ENCODE measurements at regions not wholly inside any gene's neighbourhood (a gene's known extent, or its start where the extent isn't known, plus 50 kb on each side); places are given as distances from the start of the nearest gene placed in this dataset.

GRCh38 chr6:167576050-167576741, 250.5 kb upstream of the AFDN start:
- no peak overlapping the region for H2AK5ac ChIP-seq (ENCODE audit: low read length, severe bottlenecking)
- no peak overlapping the region for H2BK5ac ChIP-seq (ENCODE audit: low read depth, low read length, poor library complexity, severe bottlenecking)
- H3K4ac ChIP-seq (ENCODE audit: low read depth in 1 of 2, low read length in 2 of 2): no peak overlapping the region
- peaks cover 10% of the 10 kb centered on the region in 2 experiments for H3K27me3 ChIP-seq (ENCODE audit: control insufficient read depth in 1 of 2, insufficient read depth in 1 of 2, low read length in 2 of 2)
- peaks cover 1% of the 10 kb centered on the region for H3K4me1 ChIP-seq (ENCODE audit: control insufficient read depth, insufficient read depth, low read depth, low read length)
- no peaks in the 10 kb centered on the region for H3K36me3 ChIP-seq (ENCODE audit: control insufficient read depth in 1 of 2, insufficient read depth in 2 of 2, low read depth in 1 of 2, low read length in 2 of 2)
- no peak overlapping the region for H3K18ac ChIP-seq (ENCODE audit: low read depth in 1 of 2, low read length in 2 of 2)
- H3K4me3 ChIP-seq (ENCODE audit: insufficient read depth in 1 of 2, low read depth in 1 of 2, low read length in 2 of 2): no peak overlapping the region
- H3K14ac ChIP-seq (ENCODE audit: low read length in 2 of 2): no peak overlapping the region
- H3K79me1 ChIP-seq (replicated peaks; ENCODE audit: low read length, poor library complexity, severe bottlenecking): no peaks in the 10 kb centered on the region
- 93% methylated on average over 23 of the region's 23 CpGs for WGBS
- no peak overlapping the region for H2BK15ac ChIP-seq (ENCODE audit: low read depth, poor library complexity, severe bottlenecking)
- H3K23ac ChIP-seq (ENCODE audit: low read length in 2 of 2): no peak overlapping the region
- H2BK12ac ChIP-seq (ENCODE audit: low read length in 2 of 2): no peak overlapping the region
- no peak overlapping the region for H2BK120ac ChIP-seq (ENCODE audit: low read depth, low read length)
- H2AFZ ChIP-seq (ENCODE audit: low read depth, low read length): no peak overlapping the region
- H3K4me2 ChIP-seq (ENCODE audit: low read length, poor library complexity, severe bottlenecking): no peak overlapping the region
- no peak overlapping the region for H4K8ac ChIP-seq (ENCODE audit: low read length)
- no peaks in the 10 kb centered on the region for H3K9me3 ChIP-seq (ENCODE audit: control insufficient read depth, low read length)
- H3K9ac ChIP-seq (ENCODE audit: low read length): no peak overlapping the region
- H4K91ac ChIP-seq (ENCODE audit: low read length): no peak overlapping the region
- no peak for DNase-seq
- no peak overlapping the region for H3K27ac ChIP-seq (ENCODE audit: low read length, poor library complexity, severe bottlenecking)

- no peak overlapping the region for H4K8ac ChIP-seq (ENCODE audit: low read length)
- H3K23ac ChIP-seq (ENCODE audit: low read length in 2 of 2): peak overlapping the region in 1 of 2 experiments; percentile 14
- H3K27me3 ChIP-seq (ENCODE audit: control insufficient read depth in 1 of 2, insufficient read depth in 1 of 2, low read length in 2 of 2): peaks cover 10% of the 10 kb centered on the region in 2 experiments
- H3K18ac ChIP-seq (ENCODE audit: low read depth in 1 of 2, low read length in 2 of 2): no peak overlapping the region
- H3K14ac ChIP-seq (ENCODE audit: low read length in 2 of 2): peak overlapping the region in 1 of 2 experiments; percentile 61
- no peaks in the 10 kb centered on the region for H3K9me3 ChIP-seq (ENCODE audit: control insufficient read depth, low read length)
- H3K36me3 ChIP-seq (ENCODE audit: control insufficient read depth in 1 of 2, insufficient read depth in 2 of 2, low read depth in 1 of 2, low read length in 2 of 2): peaks cover 0 to 3% of the 10 kb centered on the region in 2 experiments
- no peak overlapping the region for H2AFZ ChIP-seq (ENCODE audit: low read depth, low read length)
- no peak overlapping the region for H3K27ac ChIP-seq (ENCODE audit: low read length, poor library complexity, severe bottlenecking)
- no peak for DNase-seq
- H2BK15ac ChIP-seq (ENCODE audit: low read depth, poor library complexity, severe bottlenecking): no peak overlapping the region
- no peak overlapping the region for H2BK120ac ChIP-seq (ENCODE audit: low read depth, low read length)
- 86% methylated on average over 18 of the region's 21 CpGs for WGBS
- H3K9ac ChIP-seq (ENCODE audit: low read length): no peak overlapping the region
- H2BK12ac ChIP-seq (ENCODE audit: low read length in 2 of 2): no peak overlapping the region
- no peak overlapping the region for H3K4me3 ChIP-seq (ENCODE audit: insufficient read depth in 1 of 2, low read depth in 1 of 2, low read length in 2 of 2)
- no peaks in the 10 kb centered on the region for H3K79me1 ChIP-seq (replicated peaks; ENCODE audit: low read length, poor library complexity, severe bottlenecking)
- peaks cover 1% of the 10 kb centered on the region for H3K4me1 ChIP-seq (ENCODE audit: control insufficient read depth, insufficient read depth, low read depth, low read length)
- H4K91ac ChIP-seq (ENCODE audit: low read length): peak overlapping the region; percentile 46
- no peak overlapping the region for H3K4ac ChIP-seq (ENCODE audit: low read depth in 1 of 2, low read length in 2 of 2)
- H2AK5ac ChIP-seq (ENCODE audit: low read length, severe bottlenecking): no peak overlapping the region
- no peak overlapping the region for H3K4me2 ChIP-seq (ENCODE audit: low read length, poor library complexity, severe bottlenecking)
- H2BK5ac ChIP-seq (ENCODE audit: low read depth, low read length, poor library complexity, severe bottlenecking): no peak overlapping the region
Measured at GRCh38 chr6:167576828-167577503, 249.7 kb upstream of the AFDN start.

GRCh38 chr6:167577891-167578361, 248.8 kb upstream of the AFDN start:
- peak overlapping the region in 1 of 2 experiments; percentile 61 for H3K14ac ChIP-seq (ENCODE audit: low read length in 2 of 2)
- no peaks in the 10 kb centered on the region for H3K79me1 ChIP-seq (replicated peaks; ENCODE audit: low read length, poor library complexity, severe bottlenecking)
- no peak overlapping the region for H2BK12ac ChIP-seq (ENCODE audit: low read length in 2 of 2)
- H3K4ac ChIP-seq (ENCODE audit: low read depth in 1 of 2, low read length in 2 of 2): no peak overlapping the region
- H2BK120ac ChIP-seq (ENCODE audit: low read depth, low read length): no peak overlapping the region
- peaks cover 6 to 10% of the 10 kb centered on the region in 2 experiments for H3K27me3 ChIP-seq (ENCODE audit: control insufficient read depth in 1 of 2, insufficient read depth in 1 of 2, low read length in 2 of 2)
- peaks cover 1% of the 10 kb centered on the region for H3K4me1 ChIP-seq (ENCODE audit: control insufficient read depth, insufficient read depth, low read depth, low read length)
- no peak overlapping the region for H3K9ac ChIP-seq (ENCODE audit: low read length)
- WGBS: 68% methylated on average over 13 of the region's 13 CpGs
- H2BK5ac ChIP-seq (ENCODE audit: low read depth, low read length, poor library complexity, severe bottlenecking): no peak overlapping the region
- H4K8ac ChIP-seq (ENCODE audit: low read length): no peak overlapping the region
- no peak overlapping the region for H3K23ac ChIP-seq (ENCODE audit: low read length in 2 of 2)
- H3K4me3 ChIP-seq (ENCODE audit: insufficient read depth in 1 of 2, low read depth in 1 of 2, low read length in 2 of 2): no peak overlapping the region
- H2AFZ ChIP-seq (ENCODE audit: low read depth, low read length): no peak overlapping the region
- no peak overlapping the region for H4K91ac ChIP-seq (ENCODE audit: low read length)
- H3K9me3 ChIP-seq (ENCODE audit: control insufficient read depth, low read length): peaks cover 5% of the 10 kb centered on the region
- DNase-seq: no peak
- no peak overlapping the region for H2AK5ac ChIP-seq (ENCODE audit: low read length, severe bottlenecking)
- no peak overlapping the region for H3K4me2 ChIP-seq (ENCODE audit: low read length, poor library complexity, severe bottlenecking)
- H3K27ac ChIP-seq (ENCODE audit: low read length, poor library complexity, severe bottlenecking): no peak overlapping the region
- H2BK15ac ChIP-seq (ENCODE audit: low read depth, poor library complexity, severe bottlenecking): no peak overlapping the region
- H3K18ac ChIP-seq (ENCODE audit: low read depth in 1 of 2, low read length in 2 of 2): no peak overlapping the region
- peaks cover 0 to 3% of the 10 kb centered on the region in 2 experiments for H3K36me3 ChIP-seq (ENCODE audit: control insufficient read depth in 1 of 2, insufficient read depth in 2 of 2, low read depth in 1 of 2, low read length in 2 of 2)

- Histone ChIP-seq H2AK5ac (ENCODE audit: low read length, severe bottlenecking) (no peak overlapping the region), H3K9me3 (ENCODE audit: control insufficient read depth, low read length) (peaks cover 8% of the 10 kb centered on the region), H2BK12ac (ENCODE audit: low read length in 2 of 2) (no peak overlapping the region), H3K4me1 (ENCODE audit: control insufficient read depth, insufficient read depth, low read depth, low read length) (peaks cover 1% of the 10 kb centered on the region), H3K79me1 (replicated peaks; ENCODE audit: low read length, poor library complexity, severe bottlenecking) (no peaks in the 10 kb centered on the region), H3K4ac (ENCODE audit: low read depth in 1 of 2, low read length in 2 of 2) (no peak overlapping the region), H2BK5ac (ENCODE audit: low read depth, low read length, poor library complexity, severe bottlenecking) (no peak overlapping the region), H2BK15ac (ENCODE audit: low read depth, poor library complexity, severe bottlenecking) (no peak overlapping the region), H2AFZ (ENCODE audit: low read depth, low read length) (no peak overlapping the region), H4K8ac (ENCODE audit: low read length) (no peak overlapping the region), H3K4me3 (ENCODE audit: insufficient read depth in 1 of 2, low read depth in 1 of 2, low read length in 2 of 2) (no peak overlapping the region), H3K27me3 (ENCODE audit: control insufficient read depth in 1 of 2, insufficient read depth in 1 of 2, low read length in 2 of 2) (peaks cover under 1 to 10% of the 10 kb centered on the region in 2 experiments), H3K9ac (ENCODE audit: low read length) (no peak overlapping the region), H2BK120ac (ENCODE audit: low read depth, low read length) (no peak overlapping the region), H3K36me3 (ENCODE audit: control insufficient read depth in 1 of 2, insufficient read depth in 2 of 2, low read depth in 1 of 2, low read length in 2 of 2) (peaks cover 0 to 3% of the 10 kb centered on the region in 2 experiments), H3K18ac (ENCODE audit: low read depth in 1 of 2, low read length in 2 of 2) (no peak overlapping the region), H3K23ac (ENCODE audit: low read length in 2 of 2) (no peak overlapping the region), H3K27ac (ENCODE audit: low read length, poor library complexity, severe bottlenecking) (no peak overlapping the region), H3K14ac (ENCODE audit: low read length in 2 of 2) (no peak overlapping the region), H3K4me2 (ENCODE audit: low read length, poor library complexity, severe bottlenecking) (no peak overlapping the region), H4K91ac (ENCODE audit: low read length) (no peak overlapping the region)
- WGBS: 93% methylated on average over 15 of the region's 16 CpGs
- DNase-seq: no peak
Measured at GRCh38 chr6:167578371-167578901, 248.3 kb upstream of the AFDN start.

Data from mesenchymal stem cell (in vitro differentiated cells and primary cell).